Caco-2 (cell line): ENCODE measurements at regions not wholly inside any gene's neighbourhood (a gene's known extent, or its start where the extent isn't known, plus 50 kb on each side); places are given as distances from the start of the nearest gene placed in this dataset.

Source experiments
- BruUV-seq: library from RNA; stranded (reverse); fragments of 400-500 nt; replicated peaks from 2 replicates; lab custom pipeline; 2021; lab: Mats Ljungman, UMichigan
- CTCF ChIA-PET: fragments of 300-600 bp; sonication (Branson Sonifier 250); formaldehyde crosslinking; loops from one replicate; lab custom pipeline; 2022; ENCODE audit warnings: antibody characterized with exemption; lab: Charles Lee
- POLR2A ChIA-PET: fragments of 300-600 bp; sonication (Branson Sonifier 250); formaldehyde crosslinking; loops from one replicate; lab custom pipeline; 2022; ENCODE audit warnings: antibody characterized with exemption; lab: Charles Lee
- DNase-seq, 2 experiments: peaks; one replicate each; pipeline versions ENCODE4 v3.0.0 to v3.0.0-alpha.2; 2020 to 2022
- H3K27me3 ChIP-seq: replicated peaks from 2 replicates; pipeline ENCODE4 v1.6.0; 2011; ENCODE audit warnings: low read length; ENCODE audit not compliant: control insufficient read depth, insufficient read depth
- H3K36me3 ChIP-seq: 2 replicates; pipeline ENCODE4 v1.5.1; 2011; ENCODE audit warnings: low read length; ENCODE audit not compliant: control insufficient read depth, insufficient read depth
- H3K4me1 ChIP-seq: fragments of 250-450 bp; sonication (Bioruptor Pico); 2 replicates; pipeline ENCODE4 v1.5.1; 2020; ENCODE audit warnings: mild to moderate bottlenecking
- H3K4me3 ChIP-seq: 2 replicates; pipeline ENCODE4 v1.5.1; 2011; ENCODE audit warnings: low read depth, mild to moderate bottlenecking, control low read depth, low read length
- H3K9me3 ChIP-seq: fragments of 250-450 bp; sonication (Bioruptor Pico); 2 replicates; pipeline ENCODE4 v1.5.1; 2020; ENCODE audit warnings: mild to moderate bottlenecking, moderate library complexity
- H3K27ac Mint-ChIP-seq: one replicate; pipeline ENCODE4 v1.8.0; 2022; ENCODE audit warnings: mixed read lengths; ENCODE audit not compliant: unreplicated experiment
- H3K27me3 Mint-ChIP-seq: one replicate; pipeline ENCODE4 v1.8.0; 2022; ENCODE audit warnings: mixed read lengths; ENCODE audit not compliant: insufficient read depth, unreplicated experiment
- H3K36me3 Mint-ChIP-seq: one replicate; pipeline ENCODE4 v1.8.0; 2022; ENCODE audit warnings: mild to moderate bottlenecking, mixed read lengths; ENCODE audit not compliant: insufficient read depth, unreplicated experiment
- H3K4me1 Mint-ChIP-seq: one replicate; pipeline ENCODE4 v1.8.0; 2022; ENCODE audit warnings: low read depth, mixed read lengths; ENCODE audit not compliant: unreplicated experiment
- H3K4me3 Mint-ChIP-seq: one replicate; pipeline ENCODE4 v1.8.0; 2022; ENCODE audit warnings: mild to moderate bottlenecking, moderate library complexity, mixed read lengths; ENCODE audit not compliant: unreplicated experiment
- H3K9me3 Mint-ChIP-seq: one replicate; pipeline ENCODE4 v1.8.0; 2022; ENCODE audit warnings: mixed read lengths; ENCODE audit not compliant: unreplicated experiment
- intact Hi-C: fragments of 100-400 bp; cut with micrococcal nuclease; formaldehyde crosslinking; loops from one replicate; pipeline ENCODE4 v1.10.0; 2022; ENCODE audit not compliant: unreplicated experiment
- TF ChIP-seq, protein P1 (sequence below), 2 experiments: fragments of 200-600 bp in 1 of 2; IDR thresholded peaks; 1 replicate in 1 of 2; 2 replicates in 1 of 2; pipeline versions ENCODE4 v1.5.1 to v1.8.0; 2011 to 2022; ENCODE audit warnings: antibody characterized with exemption in 1 of 2, control low read depth in 1 of 2, inconsistent platforms in 1 of 2, low read depth in 1 of 2, low read length in 1 of 2, mild to moderate bottlenecking in 1 of 2, moderate library complexity in 1 of 2; ENCODE audit not compliant: insufficient read depth in 1 of 2, severe bottlenecking in 1 of 2, unreplicated experiment in 1 of 2

DNA sequence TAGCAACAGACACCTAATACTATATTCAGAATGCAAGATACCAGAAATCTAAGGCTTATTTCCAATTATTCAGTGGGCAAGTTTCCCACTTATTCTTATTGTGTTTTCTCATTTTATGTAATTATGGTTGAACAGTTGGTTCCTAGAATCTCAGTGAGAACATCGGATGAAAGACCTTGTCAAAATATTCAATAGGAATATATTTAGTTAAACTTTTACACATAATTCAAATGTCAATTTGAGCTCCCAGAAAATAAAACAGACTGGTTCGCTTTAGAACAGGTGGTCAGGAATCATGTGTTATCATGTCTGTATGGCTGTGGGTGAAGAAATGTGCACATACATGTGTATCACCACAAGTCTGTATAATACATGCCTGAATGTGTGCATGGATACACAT, 447.8 kb downstream of the MED10 start:
- CTCF ChIA-PET: no interaction called here
- Mint-ChIP-seq H3K36me3 (no peaks in the 10 kb centered on the region), H3K27me3 (peaks cover 18% of the 10 kb centered on the region), H3K9me3 (no peaks in the 10 kb centered on the region), H3K4me3 (no peak overlapping the region), H3K4me1 (no peaks in the 10 kb centered on the region), H3K27ac (no peak overlapping the region)
- POLR2A ChIA-PET: no interaction called here
- no peaks in the 10 kb centered on the region for H3K27me3 ChIP-seq
- no peaks in the 10 kb centered on the region for H3K9me3 ChIP-seq
- intact Hi-C loops: no loop called here
- H3K4me3 ChIP-seq: no peak overlapping the region
- TF ChIP-seq, protein P1, sequence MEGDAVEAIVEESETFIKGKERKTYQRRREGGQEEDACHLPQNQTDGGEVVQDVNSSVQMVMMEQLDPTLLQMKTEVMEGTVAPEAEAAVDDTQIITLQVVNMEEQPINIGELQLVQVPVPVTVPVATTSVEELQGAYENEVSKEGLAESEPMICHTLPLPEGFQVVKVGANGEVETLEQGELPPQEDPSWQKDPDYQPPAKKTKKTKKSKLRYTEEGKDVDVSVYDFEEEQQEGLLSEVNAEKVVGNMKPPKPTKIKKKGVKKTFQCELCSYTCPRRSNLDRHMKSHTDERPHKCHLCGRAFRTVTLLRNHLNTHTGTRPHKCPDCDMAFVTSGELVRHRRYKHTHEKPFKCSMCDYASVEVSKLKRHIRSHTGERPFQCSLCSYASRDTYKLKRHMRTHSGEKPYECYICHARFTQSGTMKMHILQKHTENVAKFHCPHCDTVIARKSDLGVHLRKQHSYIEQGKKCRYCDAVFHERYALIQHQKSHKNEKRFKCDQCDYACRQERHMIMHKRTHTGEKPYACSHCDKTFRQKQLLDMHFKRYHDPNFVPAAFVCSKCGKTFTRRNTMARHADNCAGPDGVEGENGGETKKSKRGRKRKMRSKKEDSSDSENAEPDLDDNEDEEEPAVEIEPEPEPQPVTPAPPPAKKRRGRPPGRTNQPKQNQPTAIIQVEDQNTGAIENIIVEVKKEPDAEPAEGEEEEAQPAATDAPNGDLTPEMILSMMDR (IDR thresholded peaks at IDR 0.05; ENCODE audit: insufficient read depth in 1 of 2, low read depth in 1 of 2, low read length in 1 of 2, severe bottlenecking in 1 of 2, unreplicated experiment in 1 of 2): no peak
- no peaks in the 10 kb centered on the region for H3K4me1 ChIP-seq
- DNase-seq: no peak
- no TSS peak for BruUV-seq
- no peaks in the 10 kb centered on the region for H3K36me3 ChIP-seq

- no TSS peak for BruUV-seq
Measured at GRCh38 chr5:5929291-5930020, 448.9 kb downstream of the MED10 start.

DNA sequence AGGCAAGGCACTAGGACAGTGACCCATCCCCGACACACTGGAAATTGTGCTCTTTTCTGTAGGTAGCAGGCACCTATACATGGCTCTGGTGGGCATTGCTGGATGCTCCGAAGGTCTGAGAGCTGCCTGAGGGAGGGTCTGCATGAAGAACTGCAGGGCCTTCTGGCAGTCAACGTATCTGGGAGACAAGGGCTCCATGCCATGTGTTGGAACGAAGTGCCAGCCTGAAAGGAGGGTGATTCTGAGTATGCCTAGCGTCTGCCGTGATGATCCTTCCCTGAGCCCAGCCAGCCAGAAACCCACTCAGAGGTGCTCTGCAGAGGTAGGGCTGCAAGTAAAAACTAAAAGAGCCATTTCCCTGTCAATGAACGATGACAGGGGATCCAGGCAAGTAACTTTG, 453.2 kb downstream of the MED10 start:
- TF ChIP-seq, protein P1 (IDR thresholded peaks at IDR 0.05; ENCODE audit: insufficient read depth in 1 of 2, low read depth in 1 of 2, low read length in 1 of 2, severe bottlenecking in 1 of 2, unreplicated experiment in 1 of 2): no peak
- Histone ChIP-seq H3K4me1 (no peaks in the 10 kb centered on the region), H3K9me3 (no peaks in the 10 kb centered on the region), H3K36me3 (no peaks in the 10 kb centered on the region), H3K4me3 (no peak overlapping the region), H3K27me3 (no peaks in the 10 kb centered on the region)
- H3K27ac Mint-ChIP-seq: no peak overlapping the region
- H3K4me3 Mint-ChIP-seq: no peak overlapping the region
- no peaks in the 10 kb centered on the region for H3K4me1 Mint-ChIP-seq
- peaks cover 3% of the 10 kb centered on the region for H3K27me3 Mint-ChIP-seq
- BruUV-seq: no TSS peak
- H3K36me3 Mint-ChIP-seq: no peaks in the 10 kb centered on the region
- H3K9me3 Mint-ChIP-seq: no peaks in the 10 kb centered on the region
- intact Hi-C loops: no loop called here
- no peak for DNase-seq
- CTCF ChIA-PET: no interaction called here
- POLR2A ChIA-PET: no interaction called here

More at GRCh38 chr5:5929291-5930020, 448.9 kb downstream of the MED10 start:
- H3K4me1 Mint-ChIP-seq: no peaks in the 10 kb centered on the region
- no peaks in the 10 kb centered on the region for H3K9me3 Mint-ChIP-seq
- POLR2A ChIA-PET: no interaction called here
- H3K36me3 Mint-ChIP-seq: no peaks in the 10 kb centered on the region
- CTCF ChIA-PET: no interaction called here
- H3K9me3 ChIP-seq: no peaks in the 10 kb centered on the region
- no peak overlapping the region for H3K27ac Mint-ChIP-seq
- H3K27me3 ChIP-seq: no peaks in the 10 kb centered on the region
- H3K27me3 Mint-ChIP-seq: peaks cover 13% of the 10 kb centered on the region
- intact Hi-C loops: no loop called here
- H3K4me1 ChIP-seq: no peaks in the 10 kb centered on the region
- DNase-seq: no peak
- H3K36me3 ChIP-seq: no peaks in the 10 kb centered on the region
- H3K4me3 ChIP-seq: no peak overlapping the region
- TF ChIP-seq, protein P1 (IDR thresholded peaks at IDR 0.05; ENCODE audit: insufficient read depth in 1 of 2, low read depth in 1 of 2, low read length in 1 of 2, severe bottlenecking in 1 of 2, unreplicated experiment in 1 of 2): no peak
- H3K4me3 Mint-ChIP-seq: no peak overlapping the region
